ENCODE measurements at regions not wholly inside any gene's neighbourhood (a gene's known extent, or its start where the extent isn't known, plus 50 kb on each side); places are given as distances from the start of the nearest gene placed in this dataset.
"Not testable (repeated sequence)": the region's sequence is repeated elsewhere in the genome, so short reads cannot be mapped to it uniquely, and the experiment has no call there.

DNA sequence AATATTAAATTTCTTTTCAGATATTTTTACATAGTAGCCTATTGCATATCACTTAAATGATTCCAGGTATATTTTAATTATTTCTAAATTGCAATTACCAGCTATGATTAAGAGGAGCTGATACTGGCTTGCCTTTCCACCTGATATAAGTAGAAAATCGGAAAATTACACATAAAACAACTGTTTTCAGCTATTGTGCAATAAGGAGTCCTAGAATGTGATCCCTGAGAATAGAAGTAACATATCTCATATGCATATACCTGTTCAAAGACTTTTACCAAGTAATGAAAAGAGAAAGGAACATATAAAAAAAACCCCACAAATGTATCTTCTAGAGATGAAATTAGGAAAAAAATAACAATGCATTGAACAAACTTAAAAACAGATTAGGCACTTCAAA is 1354.6 kb upstream of the PCDH9 start:
- FAIRE-seq: no peak

GRCh38 chr13:68574053-68574452 is 1343.9 kb upstream of the PCDH9 start:
- no peaks in the 10 kb centered on the region for H3K27me3 ChIP-seq (ENCODE audit: control insufficient read depth, insufficient read depth, low read length)
- no peak for TF ChIP-seq CTCF (IDR thresholded peaks at IDR 0.05; ENCODE audit: insufficient read depth, low read length, severe bottlenecking)
- DNase-seq (ENCODE audit: low read depth): no peak
- H3K36me3 ChIP-seq (ENCODE audit: control insufficient read depth, insufficient read depth, low read length): no peaks in the 10 kb centered on the region
- no peak for FAIRE-seq
- no peak overlapping the region for H3K4me3 ChIP-seq (ENCODE audit: low read depth, low read length)

More for the DNA sequence above, 1354.6 kb upstream of the PCDH9 start:
- Histone ChIP-seq H3K27me3 (ENCODE audit: control insufficient read depth, insufficient read depth, low read length) (no peaks in the 10 kb centered on the region), H3K4me3 (ENCODE audit: low read depth, low read length) (no peak overlapping the region), H3K36me3 (ENCODE audit: control insufficient read depth, insufficient read depth, low read length) (no peaks in the 10 kb centered on the region)
- TF ChIP-seq CTCF (IDR thresholded peaks at IDR 0.05; ENCODE audit: insufficient read depth, low read length, severe bottlenecking): no peak
- no peak for DNase-seq (ENCODE audit: low read depth)

GRCh38 chr13:68551701-68552522 is 1321.8 kb upstream of the PCDH9 start:
- no peak for TF ChIP-seq CTCF (IDR thresholded peaks at IDR 0.05; ENCODE audit: insufficient read depth, low read length, severe bottlenecking)
- DNase-seq (ENCODE audit: low read depth) (no peak), FAIRE-seq (no peak)
- no peak overlapping the region for H3K4me3 ChIP-seq (ENCODE audit: low read depth, low read length)
- no peaks in the 10 kb centered on the region for H3K36me3 ChIP-seq (ENCODE audit: control insufficient read depth, insufficient read depth, low read length)
- H3K27me3 ChIP-seq (ENCODE audit: control insufficient read depth, insufficient read depth, low read length): no peaks in the 10 kb centered on the region

- no peak overlapping the region for H3K4me3 ChIP-seq (ENCODE audit: low read depth, low read length)
- no peaks in the 10 kb centered on the region for H3K27me3 ChIP-seq (ENCODE audit: control insufficient read depth, insufficient read depth, low read length)
- DNase-seq (ENCODE audit: low read depth) (no peak), FAIRE-seq (no peak)
- no peaks in the 10 kb centered on the region for H3K36me3 ChIP-seq (ENCODE audit: control insufficient read depth, insufficient read depth, low read length)
- no peak for TF ChIP-seq CTCF (IDR thresholded peaks at IDR 0.05; ENCODE audit: insufficient read depth, low read length, severe bottlenecking)
These were observed 1320.2 kb upstream of the PCDH9 start for GRCh38 chr13:68550330-68550729.

GRCh38 chr13:68540244-68540643 is 1310.1 kb upstream of the PCDH9 start:
- Histone ChIP-seq H3K36me3 (ENCODE audit: control insufficient read depth, insufficient read depth, low read length) (no peaks in the 10 kb centered on the region), H3K27me3 (ENCODE audit: control insufficient read depth, insufficient read depth, low read length) (no peaks in the 10 kb centered on the region), H3K4me3 (ENCODE audit: low read depth, low read length) (no peak overlapping the region)
- DNase-seq (ENCODE audit: low read depth): no peak
- no peak for TF ChIP-seq CTCF (IDR thresholded peaks at IDR 0.05; ENCODE audit: insufficient read depth, low read length, severe bottlenecking)
- no peak for FAIRE-seq

DNA sequence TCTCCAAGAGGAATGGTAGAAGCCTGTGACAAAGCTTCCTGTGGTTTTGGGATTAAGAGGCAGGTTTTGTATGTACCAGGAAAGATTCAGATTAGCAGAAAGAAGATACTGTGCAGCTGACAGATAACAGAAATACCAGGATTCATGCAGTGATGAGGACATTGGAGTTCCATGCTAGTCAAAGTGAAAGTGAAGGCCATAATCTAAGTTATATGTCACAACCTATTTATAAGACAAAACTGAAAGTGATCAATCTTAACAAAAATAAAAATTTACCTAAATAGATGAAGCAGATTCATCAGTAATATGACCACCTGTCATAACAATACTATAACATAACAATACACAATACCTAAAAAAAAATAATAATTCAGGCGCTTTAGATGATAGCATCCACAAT is 1305.2 kb upstream of the PCDH9 start:
- DNase-seq (ENCODE audit: low read depth): no peak
- no peak for TF ChIP-seq CTCF (IDR thresholded peaks at IDR 0.05; ENCODE audit: insufficient read depth, low read length, severe bottlenecking)
- H3K4me3 ChIP-seq (ENCODE audit: low read depth, low read length): no peak overlapping the region
- FAIRE-seq: no peak
- H3K27me3 ChIP-seq (ENCODE audit: control insufficient read depth, insufficient read depth, low read length): no peaks in the 10 kb centered on the region
- no peaks in the 10 kb centered on the region for H3K36me3 ChIP-seq (ENCODE audit: control insufficient read depth, insufficient read depth, low read length)

DNA sequence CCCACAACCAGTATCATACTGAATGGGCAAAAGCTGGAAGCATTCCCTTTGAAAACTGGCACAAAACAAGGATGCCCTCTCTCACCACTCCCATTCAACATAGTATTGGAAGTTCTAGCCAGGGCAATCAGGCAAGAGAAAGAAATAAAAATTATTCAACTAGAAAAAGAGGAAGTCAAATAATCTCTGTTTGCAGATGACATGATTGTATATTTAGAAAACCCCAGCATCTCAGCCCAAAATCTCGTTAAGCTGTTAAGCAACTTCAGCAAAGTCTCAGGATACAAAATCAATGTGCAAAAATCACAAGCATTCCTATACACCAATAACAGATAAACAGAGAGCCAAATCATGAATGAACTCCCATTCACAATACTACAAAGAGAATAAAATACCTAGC is 1297.0 kb upstream of the PCDH9 start:
- H3K36me3 ChIP-seq (ENCODE audit: control insufficient read depth, insufficient read depth, low read length); H3K4me3 ChIP-seq (ENCODE audit: low read depth, low read length); FAIRE-seq; DNase-seq (ENCODE audit: low read depth); H3K27me3 ChIP-seq (ENCODE audit: control insufficient read depth, insufficient read depth, low read length): not testable (repeated sequence)
